ENCODE measurements at regions not wholly inside any gene's neighbourhood (a gene's known extent, or its start where the extent isn't known, plus 50 kb on each side); places are given as distances from the start of the nearest gene placed in this dataset.

DNA sequence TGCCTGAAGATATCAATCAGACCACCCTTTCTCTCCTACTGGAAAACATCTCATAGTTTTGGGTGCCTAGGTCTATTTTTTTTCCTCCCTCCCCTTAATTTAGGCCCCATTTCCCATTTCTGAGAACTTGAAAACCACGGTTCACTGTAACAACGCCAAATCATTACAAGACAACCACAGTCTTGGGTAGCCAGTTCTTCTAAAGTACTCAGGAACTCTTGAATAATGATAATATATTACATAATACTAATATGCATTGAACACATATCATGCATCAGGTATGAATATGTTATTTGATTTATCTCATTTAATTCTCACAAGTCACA is 185.1 kb upstream of the ADO start:
- TF ChIP-seq CTCF (IDR thresholded peaks at IDR 0.05) (no peak), POLR2A (IDR thresholded peaks at IDR 0.05) (no peak), POLR2AphosphoS5 (IDR thresholded peaks at IDR 0.05; ENCODE audit: insufficient read depth in 1 of 2, low read depth in 1 of 2) (no peak)
